GM13976 (cell line): ENCODE measurements at regions not wholly inside any gene's neighbourhood (a gene's known extent, or its start where the extent isn't known, plus 50 kb on each side); places are given as distances from the start of the nearest gene placed in this dataset.
A peak's percentile ranks its signal among the peaks of the same experiment; 100 is the strongest.

ENCODE experiments used
- DNase-seq: peaks from one replicate; pipeline ENCODE4 v3.0.0; 2012; ENCODE audit warnings: low spot score
- in situ Hi-C: fragments of 300-500 bp; cut with MboI; formaldehyde crosslinking; loops from one replicate; pipeline ENCODE4 v1.12.0; 2022; ENCODE audit warnings: low sequenced_read_pairs, mixed read lengths, inconsistent platforms; ENCODE audit not compliant: unreplicated experiment
- TF ChIP-seq, protein P1 (sequence below): IDR thresholded peaks from 2 replicates; pipeline ENCODE4 v1.5.1; 2012; ENCODE audit warnings: borderline replicate concordance, mild to moderate bottlenecking; ENCODE audit not compliant: insufficient read depth; ENCODE audit errors: extremely low read depth, missing control alignments, control extremely low read depth

DNA sequence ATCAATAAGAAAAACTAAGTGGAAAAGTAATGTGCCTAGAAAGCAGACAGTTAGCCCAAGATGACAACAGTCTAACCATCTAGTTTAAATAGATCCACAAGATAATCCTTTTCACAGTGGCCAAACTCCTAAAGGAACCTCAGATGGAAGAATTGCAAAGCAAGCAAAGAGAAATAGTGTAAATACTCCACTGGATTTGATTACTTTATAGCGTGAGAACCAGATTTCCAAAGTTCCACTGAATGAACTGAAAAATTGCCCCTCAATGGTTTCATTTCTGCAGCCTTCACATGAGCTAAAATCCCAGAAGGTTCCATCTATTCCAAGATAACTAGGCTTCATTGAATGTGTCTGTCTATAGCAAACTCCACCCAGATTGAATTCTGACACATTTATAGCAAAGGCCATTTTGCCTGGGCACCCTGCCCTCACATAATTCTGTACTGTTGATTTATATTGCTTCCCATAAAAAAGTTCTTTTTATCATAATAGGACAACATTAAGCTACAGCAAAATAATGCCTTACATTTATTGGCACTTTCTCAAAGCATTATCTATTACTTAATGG lies 129.7 kb upstream of the THBS1 start:
- no peak for DNase-seq
- in situ Hi-C loops: no loop called here
- TF ChIP-seq, protein P1, sequence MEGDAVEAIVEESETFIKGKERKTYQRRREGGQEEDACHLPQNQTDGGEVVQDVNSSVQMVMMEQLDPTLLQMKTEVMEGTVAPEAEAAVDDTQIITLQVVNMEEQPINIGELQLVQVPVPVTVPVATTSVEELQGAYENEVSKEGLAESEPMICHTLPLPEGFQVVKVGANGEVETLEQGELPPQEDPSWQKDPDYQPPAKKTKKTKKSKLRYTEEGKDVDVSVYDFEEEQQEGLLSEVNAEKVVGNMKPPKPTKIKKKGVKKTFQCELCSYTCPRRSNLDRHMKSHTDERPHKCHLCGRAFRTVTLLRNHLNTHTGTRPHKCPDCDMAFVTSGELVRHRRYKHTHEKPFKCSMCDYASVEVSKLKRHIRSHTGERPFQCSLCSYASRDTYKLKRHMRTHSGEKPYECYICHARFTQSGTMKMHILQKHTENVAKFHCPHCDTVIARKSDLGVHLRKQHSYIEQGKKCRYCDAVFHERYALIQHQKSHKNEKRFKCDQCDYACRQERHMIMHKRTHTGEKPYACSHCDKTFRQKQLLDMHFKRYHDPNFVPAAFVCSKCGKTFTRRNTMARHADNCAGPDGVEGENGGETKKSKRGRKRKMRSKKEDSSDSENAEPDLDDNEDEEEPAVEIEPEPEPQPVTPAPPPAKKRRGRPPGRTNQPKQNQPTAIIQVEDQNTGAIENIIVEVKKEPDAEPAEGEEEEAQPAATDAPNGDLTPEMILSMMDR: no peak

DNA sequence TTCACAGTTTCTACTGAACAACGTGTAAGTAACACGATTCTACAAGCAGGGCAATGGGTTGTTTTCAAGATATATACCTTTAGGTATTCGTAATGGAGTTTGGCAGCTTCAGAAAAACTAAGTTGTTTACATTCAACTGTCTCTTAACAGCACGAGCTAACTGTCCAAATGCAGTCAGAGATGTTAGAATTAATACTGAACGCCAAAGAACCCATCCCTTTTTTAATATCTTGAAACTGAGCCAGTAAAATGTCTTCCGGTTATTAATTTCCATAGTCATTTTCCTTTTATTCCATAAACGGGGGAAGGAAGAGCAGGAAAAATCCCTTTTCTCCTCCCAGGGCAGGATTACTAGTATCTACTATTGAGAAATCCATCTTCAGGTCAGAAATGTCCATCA lies 129.0 kb upstream of the THBS1 start:
- TF ChIP-seq, protein P1: no peak
- in situ Hi-C loops: no loop called here
- DNase-seq: no peak

DNA sequence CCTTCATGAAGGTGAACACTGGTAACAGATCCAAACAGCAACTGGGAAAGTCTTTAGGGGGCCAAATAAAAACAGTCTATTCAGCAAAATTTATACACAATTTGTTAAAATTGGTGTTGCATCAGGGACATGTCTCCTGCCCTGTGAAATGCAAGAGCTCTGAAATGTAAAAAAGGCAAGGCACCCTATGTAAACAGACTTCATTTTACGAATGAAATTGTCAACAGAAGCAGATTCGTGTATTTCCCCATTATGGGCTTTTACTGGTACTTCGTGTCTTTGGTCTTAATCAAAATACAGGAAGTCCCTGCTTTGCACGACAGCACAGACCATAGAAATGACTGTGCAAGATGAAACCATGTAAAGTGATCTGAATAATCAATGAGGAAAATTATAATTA lies 127.3 kb upstream of the THBS1 start:
- TF ChIP-seq, protein P1: no peak
- in situ Hi-C loops: no loop called here
- peak; percentile 49 for DNase-seq

DNA sequence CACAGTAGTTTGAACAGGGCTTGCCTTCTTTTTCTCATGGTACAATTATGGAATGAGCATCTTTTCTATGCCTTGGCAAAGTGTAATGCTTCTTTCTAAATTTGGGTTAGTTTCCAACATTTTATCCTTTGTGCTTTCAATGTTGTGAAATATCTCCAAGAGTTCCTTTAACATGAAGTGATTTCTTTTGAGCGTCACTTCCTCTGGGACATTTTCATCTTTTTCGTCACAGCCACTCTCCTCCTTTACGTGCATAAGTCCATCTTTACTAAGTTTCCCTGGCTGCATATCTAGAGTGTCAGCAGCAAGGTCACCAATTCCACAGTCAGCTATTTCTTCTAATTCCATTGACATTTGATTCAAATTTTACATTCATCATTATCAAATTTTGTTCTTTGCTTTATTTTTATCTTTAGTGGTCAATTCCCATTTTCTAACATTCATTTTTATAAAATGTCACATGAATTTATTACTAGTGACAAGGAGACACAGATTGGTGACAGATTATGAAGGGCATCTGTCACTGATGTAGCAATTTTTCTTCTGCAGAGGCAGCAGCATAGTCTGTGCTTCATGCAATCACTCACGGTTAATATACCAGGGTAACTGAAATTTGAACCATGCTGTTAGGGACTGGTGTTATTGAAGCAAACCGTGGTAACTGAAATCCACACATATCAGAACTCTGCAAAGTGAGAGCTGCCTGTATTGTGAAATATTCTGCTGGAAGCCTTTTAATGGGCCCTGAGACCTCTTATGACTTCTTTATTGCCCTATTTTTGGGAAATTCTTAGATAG lies 126.5 kb upstream of the THBS1 start:
- TF ChIP-seq, protein P1: no peak
- DNase-seq: no peak
- in situ Hi-C loops: no loop called here

DNA sequence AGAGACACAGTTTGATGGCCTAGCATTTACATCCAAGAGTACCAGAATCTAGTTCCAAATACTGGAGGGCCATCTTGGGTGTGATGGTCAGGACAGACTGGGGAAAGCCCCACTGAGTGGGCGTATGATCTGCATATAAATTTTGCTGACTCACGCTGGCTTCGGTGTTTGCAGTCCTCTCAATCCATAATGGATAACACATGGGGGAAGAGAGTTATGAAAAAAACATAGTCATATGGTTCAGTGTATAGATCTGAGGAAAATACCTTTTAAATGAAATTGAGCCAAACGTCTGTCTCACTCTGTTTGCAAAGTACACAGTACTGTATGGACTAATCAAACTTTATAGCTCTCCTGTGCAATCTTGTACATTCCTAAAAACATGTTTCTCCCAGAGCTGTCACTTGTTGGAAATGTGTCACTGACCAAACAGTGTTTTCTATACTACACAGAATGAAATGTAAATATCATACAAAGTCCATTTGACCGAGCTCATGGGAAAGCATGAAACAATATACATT lies 125.3 kb upstream of the THBS1 start:
- in situ Hi-C loops: no loop called here
- no peak for DNase-seq
- TF ChIP-seq, protein P1: no peak

DNA sequence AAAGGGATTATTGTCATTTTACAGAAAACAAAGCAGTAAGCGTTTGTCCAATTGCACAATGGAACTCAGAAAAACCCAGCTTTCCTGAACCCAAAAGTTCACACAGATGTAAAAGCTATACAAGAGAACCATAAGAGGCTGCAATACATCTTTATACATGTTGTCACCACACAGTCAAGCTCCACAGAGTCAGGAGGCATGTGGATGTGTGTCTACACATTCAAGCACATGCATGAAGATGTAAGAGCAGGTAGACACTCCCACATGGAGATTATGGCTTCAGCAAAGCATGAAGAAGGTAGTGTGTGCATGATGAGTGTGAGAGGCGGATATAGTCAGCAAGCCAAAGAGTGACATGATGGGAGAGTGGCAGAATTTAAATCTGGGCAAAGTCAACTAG lies 124.7 kb upstream of the THBS1 start:
- in situ Hi-C loops: no loop called here
- DNase-seq: no peak
- TF ChIP-seq, protein P1: no peak
